GM18505 (cell line): ENCODE measurements at regions not wholly inside any gene's neighbourhood (a gene's known extent, or its start where the extent isn't known, plus 50 kb on each side); places are given as distances from the start of the nearest gene placed in this dataset.
"Not testable (repeated sequence)": the region's sequence is repeated elsewhere in the genome, so short reads cannot be mapped to it uniquely, and the experiment has no call there.

Experiments used
- ATAC-seq: cut with Tn5 transposase; IDR thresholded peaks from one replicate; pipeline ENCODE4 v1.9.1; 2021; ENCODE audit not compliant: unreplicated experiment
- POLR2A ChIP-seq: IDR thresholded peaks from 4 replicates; pipeline ENCODE4 v1.6.1; 2011; ENCODE audit warnings: borderline replicate concordance; ENCODE audit not compliant: insufficient read depth, insufficient read length; ENCODE audit errors: extremely low read depth

DNA sequence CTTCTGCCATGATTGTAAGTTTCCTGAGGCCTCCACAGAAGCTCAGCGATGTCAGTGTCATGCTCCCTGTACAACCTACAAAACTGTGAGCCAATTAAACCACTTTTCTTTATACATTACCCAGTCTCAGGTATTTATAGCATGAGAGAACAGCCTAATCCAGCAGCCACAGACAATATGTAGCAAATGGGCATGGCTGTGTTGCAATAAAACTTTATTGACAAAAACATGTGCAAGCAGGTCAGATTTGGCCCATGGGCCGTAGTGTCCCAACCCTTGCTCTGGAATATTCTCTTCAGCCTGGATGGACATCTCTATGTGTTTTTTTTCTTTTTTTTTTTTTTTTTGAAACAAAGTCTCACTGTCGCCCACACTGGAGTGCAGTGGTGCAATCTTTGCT, 60.9 kb upstream of the EEF2KMT start:
- ATAC-seq: no peak
- no peak for TF ChIP-seq POLR2A

DNA sequence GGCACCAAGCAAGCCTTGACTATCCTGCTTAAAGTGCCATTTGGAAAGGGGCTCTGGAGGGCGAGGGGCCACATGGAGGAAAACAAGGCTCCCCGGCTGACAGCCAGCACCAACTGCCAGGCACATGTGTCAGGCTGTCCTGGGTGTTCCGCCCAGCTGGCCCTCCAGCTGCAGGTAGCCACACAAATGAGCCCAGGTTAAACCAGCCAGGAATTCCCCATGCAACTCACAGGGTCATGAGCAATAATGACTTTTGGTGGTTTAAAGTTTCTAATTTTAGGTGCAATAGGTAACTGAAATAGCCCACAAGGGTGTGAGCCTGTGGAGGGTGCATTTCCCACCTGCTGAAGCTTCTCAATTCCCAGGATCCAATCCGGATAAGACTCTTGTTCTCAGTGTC, 58.9 kb upstream of the EEF2KMT start:
- ATAC-seq: not testable (repeated sequence)

DNA sequence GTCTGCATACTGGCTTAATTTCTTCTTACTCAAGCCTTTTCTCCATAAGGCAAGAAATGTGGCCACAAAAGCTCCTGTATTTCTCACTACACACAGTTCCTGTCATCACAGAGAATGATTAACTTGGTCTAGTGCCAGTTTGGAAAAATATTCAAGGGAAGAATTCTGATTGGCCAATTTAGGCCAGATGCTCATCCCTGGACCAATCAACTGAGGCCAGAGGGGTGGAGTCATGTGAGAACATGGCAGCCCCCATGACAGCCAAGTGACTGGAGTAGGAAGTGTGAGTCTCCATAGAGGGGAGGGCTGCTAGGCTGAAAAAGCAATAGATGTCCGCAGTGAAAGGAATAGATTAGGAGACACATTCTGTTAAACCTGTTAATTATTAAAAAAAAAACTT, 56.4 kb upstream of the EEF2KMT start:
- ATAC-seq: not testable (repeated sequence)

DNA sequence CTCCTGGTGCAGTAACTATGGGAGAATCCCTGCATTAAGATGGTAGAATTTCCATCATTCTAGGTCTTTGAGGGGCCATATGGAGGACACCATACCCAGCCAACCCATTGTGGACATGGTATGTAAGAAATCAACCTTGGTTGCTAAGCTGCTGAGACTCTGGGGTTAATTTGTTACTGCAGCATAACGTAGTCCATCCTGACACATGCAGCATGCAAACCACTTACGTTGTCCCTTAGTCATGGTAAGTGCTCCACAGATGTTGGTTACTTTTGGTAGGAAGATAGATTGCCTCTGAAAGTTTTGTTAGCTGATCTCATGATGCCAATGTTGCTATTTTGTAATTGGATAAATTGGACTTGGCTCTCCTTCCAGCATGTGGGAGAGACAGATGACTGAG, 53.8 kb upstream of the EEF2KMT start:
- not testable (repeated sequence) for ATAC-seq
